ENCODE measurements at regions not wholly inside any gene's neighbourhood (a gene's known extent, or its start where the extent isn't known, plus 50 kb on each side); places are given as distances from the start of the nearest gene placed in this dataset.

DNA sequence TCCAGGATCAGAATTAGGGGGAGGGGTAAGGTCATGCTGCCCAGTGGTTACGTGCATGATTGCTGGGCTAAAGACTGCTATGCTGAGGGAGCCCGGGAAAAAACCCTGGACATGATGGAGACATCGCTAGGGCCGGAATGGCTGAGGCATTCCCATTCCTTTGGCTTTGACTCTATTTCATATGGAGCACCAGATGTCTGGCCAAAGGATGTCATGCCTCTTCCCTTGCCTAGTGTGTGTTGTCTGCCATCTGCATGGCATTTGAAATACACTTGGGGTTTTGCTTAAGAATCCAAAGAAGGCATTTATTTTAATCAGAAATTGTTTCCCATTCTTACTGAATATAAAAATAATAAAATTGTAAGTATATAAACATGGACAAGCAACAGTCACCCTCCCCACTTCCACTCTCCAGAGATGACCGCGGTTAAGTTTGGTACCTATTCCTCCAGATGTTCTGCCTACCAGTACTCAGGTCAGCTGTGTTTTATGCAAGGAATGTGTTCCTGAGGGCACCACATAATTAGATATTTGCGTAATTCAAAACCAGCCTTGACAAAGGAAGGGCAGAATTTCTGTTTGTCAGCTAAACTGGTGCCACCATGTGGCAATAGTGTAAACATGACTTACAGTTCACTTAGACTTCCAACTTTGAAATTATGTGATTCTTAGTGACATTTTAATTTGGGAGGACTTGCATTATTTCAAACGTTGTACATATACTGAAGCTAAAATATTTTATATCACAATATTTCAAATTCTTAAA lies 105.9 kb downstream of the CT47B1 start:
- Histone ChIP-seq H3K4me1 (no peaks in the 10 kb centered on the region), H3K9me3 (no peaks in the 10 kb centered on the region), H3K4me3 (no peak overlapping the region), H3K36me3 (replicated peaks in 1 of 2; ENCODE audit: insufficient read depth in 1 of 2, low read depth in 2 of 2) (no peaks in the 10 kb centered on the region), H3K27ac (no peak overlapping the region), H3K27me3 (no peaks in the 10 kb centered on the region)
- no peak for ATAC-seq
- DNase-seq: peak in 2 of 4 donors; percentile 2 to 8
- TF ChIP-seq, protein P1, sequence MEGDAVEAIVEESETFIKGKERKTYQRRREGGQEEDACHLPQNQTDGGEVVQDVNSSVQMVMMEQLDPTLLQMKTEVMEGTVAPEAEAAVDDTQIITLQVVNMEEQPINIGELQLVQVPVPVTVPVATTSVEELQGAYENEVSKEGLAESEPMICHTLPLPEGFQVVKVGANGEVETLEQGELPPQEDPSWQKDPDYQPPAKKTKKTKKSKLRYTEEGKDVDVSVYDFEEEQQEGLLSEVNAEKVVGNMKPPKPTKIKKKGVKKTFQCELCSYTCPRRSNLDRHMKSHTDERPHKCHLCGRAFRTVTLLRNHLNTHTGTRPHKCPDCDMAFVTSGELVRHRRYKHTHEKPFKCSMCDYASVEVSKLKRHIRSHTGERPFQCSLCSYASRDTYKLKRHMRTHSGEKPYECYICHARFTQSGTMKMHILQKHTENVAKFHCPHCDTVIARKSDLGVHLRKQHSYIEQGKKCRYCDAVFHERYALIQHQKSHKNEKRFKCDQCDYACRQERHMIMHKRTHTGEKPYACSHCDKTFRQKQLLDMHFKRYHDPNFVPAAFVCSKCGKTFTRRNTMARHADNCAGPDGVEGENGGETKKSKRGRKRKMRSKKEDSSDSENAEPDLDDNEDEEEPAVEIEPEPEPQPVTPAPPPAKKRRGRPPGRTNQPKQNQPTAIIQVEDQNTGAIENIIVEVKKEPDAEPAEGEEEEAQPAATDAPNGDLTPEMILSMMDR (IDR thresholded peaks at IDR 0.05): peak in 5 of 7 experiments; percentile 17 to 42 (median 19)
- no peak for TF ChIP-seq POLR2A (IDR thresholded peaks at IDR 0.05)
- WGBS, 2 donors: 46 to 50% methylated on average over 6 to 8 of the region's 8 CpGs
- intact Hi-C loops (cut with DNase I): no loop called here

DNA sequence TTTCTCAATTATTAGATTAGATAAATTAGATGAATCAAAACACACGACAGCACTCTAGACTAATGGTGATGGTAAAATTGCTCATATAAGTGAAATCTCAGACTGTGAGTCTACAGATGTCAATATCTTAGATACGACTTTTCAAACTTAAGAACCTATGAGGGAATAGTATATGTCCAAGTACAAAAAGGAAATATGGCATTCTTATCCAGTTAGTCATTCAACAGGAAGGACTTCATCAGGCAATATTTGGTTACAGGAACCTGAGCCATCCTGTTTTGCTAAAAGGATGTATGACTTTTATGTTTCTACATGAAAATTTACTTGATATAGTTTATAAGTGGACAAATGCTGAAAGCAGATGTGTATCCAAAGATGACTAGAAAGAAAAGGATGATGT lies 107.0 kb downstream of the CT47B1 start:
- Histone ChIP-seq H3K9me3 (no peaks in the 10 kb centered on the region), H3K27me3 (no peaks in the 10 kb centered on the region), H3K4me3 (no peak overlapping the region), H3K4me1 (no peaks in the 10 kb centered on the region), H3K27ac (no peak overlapping the region), H3K36me3 (replicated peaks in 1 of 2; ENCODE audit: insufficient read depth in 1 of 2, low read depth in 2 of 2) (no peaks in the 10 kb centered on the region)
- intact Hi-C loops (cut with DNase I): no loop called here
- no peak for ATAC-seq
- no peak for DNase-seq
- WGBS, 2 donors: 58 to 63% methylated on average over 2 of the region's 2 CpGs
- no peak for TF ChIP-seq POLR2A (IDR thresholded peaks at IDR 0.05)
- TF ChIP-seq, protein P1 (IDR thresholded peaks at IDR 0.05): no peak

DNA sequence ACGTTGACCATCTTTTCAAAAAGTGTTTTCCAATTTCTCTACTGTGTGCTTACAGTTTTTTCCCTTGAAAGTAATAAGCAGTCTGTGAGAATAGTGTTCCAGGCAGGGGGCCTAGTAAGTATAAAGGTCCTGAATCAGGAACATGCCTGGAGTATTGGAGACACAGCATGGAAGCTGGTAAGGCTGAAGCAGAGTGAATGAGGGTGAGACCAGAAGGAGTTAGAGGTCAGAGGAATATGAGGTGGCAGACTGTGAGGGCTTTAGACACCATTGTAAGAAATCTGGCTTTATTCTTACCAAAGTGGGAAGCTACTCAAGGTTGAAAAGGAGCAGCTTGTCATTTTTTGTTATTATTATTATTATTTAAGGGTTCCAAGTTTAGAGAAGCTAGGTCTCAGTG lies 107.4 kb downstream of the CT47B1 start:
- ATAC-seq: no peak
- H3K4me3 ChIP-seq: no peak overlapping the region
- intact Hi-C loops (cut with DNase I): no loop called here
- no peak for DNase-seq
- no peaks in the 10 kb centered on the region for H3K27me3 ChIP-seq
- WGBS, 2 donors: 73 to 82% methylated on average over 1 of the region's 1 CpG
- no peaks in the 10 kb centered on the region for H3K9me3 ChIP-seq
- no peaks in the 10 kb centered on the region for H3K36me3 ChIP-seq (replicated peaks in 1 of 2; ENCODE audit: insufficient read depth in 1 of 2, low read depth in 2 of 2)
- no peaks in the 10 kb centered on the region for H3K4me1 ChIP-seq
- no peak for TF ChIP-seq POLR2A (IDR thresholded peaks at IDR 0.05)
- TF ChIP-seq, protein P1 (IDR thresholded peaks at IDR 0.05): no peak
- no peak overlapping the region for H3K27ac ChIP-seq

DNA sequence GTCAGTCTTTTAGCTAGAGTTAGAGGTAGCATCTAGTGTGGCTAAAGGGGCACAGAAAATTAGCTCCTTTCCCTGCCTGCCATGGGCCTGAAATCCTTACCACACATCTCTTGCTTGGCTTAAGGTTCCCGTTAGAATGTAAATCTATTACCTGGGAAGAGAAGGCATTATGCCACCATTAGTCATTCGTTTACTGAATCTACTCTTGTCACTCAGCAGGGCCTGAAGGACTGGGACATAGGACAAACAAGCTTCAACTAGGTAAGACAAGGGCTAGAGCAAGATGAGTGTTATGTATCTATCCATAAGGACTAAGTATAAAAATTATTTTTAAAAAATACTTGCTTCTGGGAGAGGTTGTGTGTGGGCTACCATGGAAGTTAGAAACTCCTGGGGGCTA lies 112.4 kb downstream of the CT47B1 start:
- no peak for TF ChIP-seq POLR2A (IDR thresholded peaks at IDR 0.05)
- TF ChIP-seq, protein P1 (IDR thresholded peaks at IDR 0.05): no peak
- ATAC-seq: no peak
- Histone ChIP-seq H3K4me1 (no peaks in the 10 kb centered on the region), H3K9me3 (no peaks in the 10 kb centered on the region), H3K27me3 (no peaks in the 10 kb centered on the region), H3K27ac (no peak overlapping the region), H3K36me3 (replicated peaks in 1 of 2; ENCODE audit: insufficient read depth in 1 of 2, low read depth in 2 of 2) (no peaks in the 10 kb centered on the region), H3K4me3 (no peak overlapping the region)
- no peak for DNase-seq
- intact Hi-C loops (cut with DNase I): no loop called here
- WGBS, 2 donors: 37 to 74% methylated on average over 2 of the region's 2 CpGs

DNA sequence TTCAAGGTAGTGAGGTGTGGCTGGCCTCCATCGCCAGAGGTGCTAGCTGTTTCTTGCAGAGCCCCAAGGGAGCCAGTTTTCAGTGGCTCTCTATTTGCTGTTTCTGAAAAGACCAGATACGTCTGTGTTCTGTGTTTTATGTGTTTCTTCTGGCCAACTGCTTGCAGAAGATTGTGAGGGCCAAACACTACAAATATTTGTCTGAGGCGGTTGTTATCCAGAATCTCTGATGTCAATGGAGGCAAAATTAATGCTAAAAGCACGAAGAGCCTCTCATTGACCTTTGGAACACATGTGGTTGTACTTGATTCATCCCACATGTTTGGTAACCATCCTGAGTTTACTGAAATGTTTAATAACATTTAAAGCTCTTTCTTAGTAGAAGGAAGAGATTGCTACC lies 113.9 kb downstream of the CT47B1 start:
- Histone ChIP-seq H3K4me1 (no peaks in the 10 kb centered on the region), H3K4me3 (no peak overlapping the region), H3K27me3 (no peaks in the 10 kb centered on the region), H3K27ac (no peak overlapping the region), H3K9me3 (no peaks in the 10 kb centered on the region), H3K36me3 (replicated peaks in 1 of 2; ENCODE audit: insufficient read depth in 1 of 2, low read depth in 2 of 2) (no peaks in the 10 kb centered on the region)
- intact Hi-C loops (cut with DNase I): no loop called here
- no peak for ATAC-seq
- peak in 1 of 4 donors; percentile 1 for DNase-seq
- WGBS, 2 donors: 25 to 44% methylated on average over 1 to 4 of the region's 4 CpGs
- TF ChIP-seq POLR2A (IDR thresholded peaks at IDR 0.05): no peak
